ENCODE measurements at regions not wholly inside any gene's neighbourhood (a gene's known extent, or its start where the extent isn't known, plus 50 kb on each side); places are given as distances from the start of the nearest gene placed in this dataset.

GRCh38 chr3:162213956-162214355, 717.3 kb downstream of the OTOL1 start:
- no peak for TF ChIP-seq NR3C1 (CRISPR knock-in tag; IDR thresholded peaks at IDR 0.05)
- no peak for TF ChIP-seq E2F4 (CRISPR knock-in tag; IDR thresholded peaks at IDR 0.05; ENCODE audit: low read depth)
- no peak for TF ChIP-seq PRPF4 (IDR thresholded peaks at IDR 0.05; ENCODE audit: insufficient read depth, low read depth, low read length, poor library complexity, severe bottlenecking)
- TF ChIP-seq SMAD3 (CRISPR knock-in tag; conservative IDR thresholded peaks at IDR 0.05): no peak
- no peak for TF ChIP-seq CHD1 (IDR thresholded peaks at IDR 0.05; ENCODE audit: low read length)
- no peak for TF ChIP-seq CTCF (IDR thresholded peaks at IDR 0.05 in 2 of 3, conservative IDR thresholded peaks at IDR 0.05 in 1 of 3; ENCODE audit: insufficient read depth in 2 of 3, low read depth in 1 of 3, low read length in 3 of 3)
